Endothelial cell of umbilical vein (primary cell): ENCODE measurements at regions not wholly inside any gene's neighbourhood (a gene's known extent, or its start where the extent isn't known, plus 50 kb on each side); places are given as distances from the start of the nearest gene placed in this dataset.

ENCODE experiments used
- EZH2 ChIP-seq: IDR thresholded peaks from 2 replicates; pipeline ENCODE4 v1.6.1; 2012; ENCODE audit warnings: borderline replicate concordance, low read depth, mild to moderate bottlenecking, moderate library complexity, low read length, inconsistent platforms; ENCODE audit not compliant: severe bottlenecking
- MYC ChIP-seq: IDR thresholded peaks from one replicate; pipeline ENCODE4 v1.6.1; 2011; ENCODE audit warnings: mild to moderate bottlenecking, low read depth, low read length
- POLR2A ChIP-seq: IDR thresholded peaks from 2 replicates; pipeline ENCODE4 v1.6.1; 2012; ENCODE audit warnings: low read depth, mild to moderate bottlenecking, control low read depth, low read length
- TF ChIP-seq, protein P1 (sequence below), 2 donors: IDR thresholded peaks; 1 replicate in 1 of 2; 2 replicates in 1 of 2; pipeline ENCODE4 v1.5.1; 2011; ENCODE audit warnings: low read length in 2 of 2, mild to moderate bottlenecking in 2 of 2, moderate library complexity in 2 of 2, control low read depth in 1 of 2, inconsistent platforms in 1 of 2, low read depth in 1 of 2; ENCODE audit not compliant: insufficient read depth in 1 of 2; ENCODE audit errors: extremely low read depth in 1 of 2

DNA sequence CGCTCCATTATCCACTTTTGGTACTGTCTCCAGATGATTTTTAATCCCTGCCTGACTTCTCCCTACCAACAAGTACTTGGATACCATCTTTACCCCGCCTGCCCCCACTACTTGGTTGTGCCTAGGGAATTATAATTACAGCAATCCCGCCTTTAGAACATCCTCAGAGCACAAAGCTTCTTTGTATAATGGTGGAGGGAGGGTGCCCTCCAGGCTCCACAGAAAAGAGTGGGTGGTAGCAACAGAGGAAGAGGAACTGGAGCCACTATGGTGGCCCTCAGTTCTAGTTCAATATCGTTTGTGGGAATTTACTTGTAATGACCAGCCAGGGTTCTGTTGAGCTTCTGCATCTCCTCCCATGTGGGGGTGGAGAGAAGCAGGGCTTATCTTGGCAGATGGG lies 79.0 kb upstream of the RNF38 start:
- TF ChIP-seq, protein P1, sequence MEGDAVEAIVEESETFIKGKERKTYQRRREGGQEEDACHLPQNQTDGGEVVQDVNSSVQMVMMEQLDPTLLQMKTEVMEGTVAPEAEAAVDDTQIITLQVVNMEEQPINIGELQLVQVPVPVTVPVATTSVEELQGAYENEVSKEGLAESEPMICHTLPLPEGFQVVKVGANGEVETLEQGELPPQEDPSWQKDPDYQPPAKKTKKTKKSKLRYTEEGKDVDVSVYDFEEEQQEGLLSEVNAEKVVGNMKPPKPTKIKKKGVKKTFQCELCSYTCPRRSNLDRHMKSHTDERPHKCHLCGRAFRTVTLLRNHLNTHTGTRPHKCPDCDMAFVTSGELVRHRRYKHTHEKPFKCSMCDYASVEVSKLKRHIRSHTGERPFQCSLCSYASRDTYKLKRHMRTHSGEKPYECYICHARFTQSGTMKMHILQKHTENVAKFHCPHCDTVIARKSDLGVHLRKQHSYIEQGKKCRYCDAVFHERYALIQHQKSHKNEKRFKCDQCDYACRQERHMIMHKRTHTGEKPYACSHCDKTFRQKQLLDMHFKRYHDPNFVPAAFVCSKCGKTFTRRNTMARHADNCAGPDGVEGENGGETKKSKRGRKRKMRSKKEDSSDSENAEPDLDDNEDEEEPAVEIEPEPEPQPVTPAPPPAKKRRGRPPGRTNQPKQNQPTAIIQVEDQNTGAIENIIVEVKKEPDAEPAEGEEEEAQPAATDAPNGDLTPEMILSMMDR (IDR thresholded peaks at IDR 0.05; ENCODE audit: extremely low read depth in 1 of 2, insufficient read depth in 1 of 2, low read depth in 1 of 2, low read length in 2 of 2) = no peak
- TF ChIP-seq POLR2A (no peak), MYC (no peak), EZH2 (no peak)
